Heart left ventricle (tissue), 16 donors: ENCODE measurements at regions not wholly inside any gene's neighbourhood (a gene's known extent, or its start where the extent isn't known, plus 50 kb on each side); places are given as distances from the start of the nearest gene placed in this dataset.

ENCODE experiments used
- ATAC-seq, 4 donors: fragments of 200-7000 bp; cut with Tn5 transposase; one replicate each; pipeline ENCODE4 v1.9.1; 2020 to 2022; ENCODE audit warnings: moderate library complexity in 4 of 4, mild to moderate bottlenecking in 3 of 4, moderate number of reproducible peaks in 1 of 4
- DNase-seq, 5 donors: peaks; one replicate each; pipeline ENCODE4 v3.0.0-alpha.2; 2020
- H3K27ac ChIP-seq, 12 donors: fragments of 200-600 bp; sonication (generic) in 4 of 12; one replicate each; pipeline versions ENCODE4 v1.5.0 to v1.8.0; 2016 to 2022; ENCODE audit warnings: mild to moderate bottlenecking in 2 of 12
- H3K27me3 ChIP-seq, 9 donors: fragments of 200-600 bp; sonication (generic) in 2 of 9; one replicate each; pipeline versions ENCODE4 v1.5.1 to v1.8.0; 2016 to 2022; ENCODE audit warnings: mild to moderate bottlenecking in 3 of 9
- H3K36me3 ChIP-seq, 9 donors: fragments of 200-600 bp; sonication (generic) in 2 of 9; one replicate each; pipeline versions ENCODE4 v1.5.0 to v1.8.0; 2018 to 2022; ENCODE audit warnings: mild to moderate bottlenecking in 2 of 9
- H3K4me1 ChIP-seq, 12 donors: fragments of 200-600 bp; sonication (generic) in 4 of 12; one replicate each; pipeline versions ENCODE4 v1.5.0 to v1.8.0; 2016 to 2022; ENCODE audit warnings: mild to moderate bottlenecking in 3 of 12
- H3K4me3 ChIP-seq, 12 donors: fragments of 200-600 bp; sonication (generic) in 4 of 12; one replicate each; pipeline versions ENCODE4 v1.5.0 to v1.8.0; 2017 to 2022; ENCODE audit warnings: mild to moderate bottlenecking in 9 of 12, moderate library complexity in 4 of 12
- H3K9me3 ChIP-seq, 12 donors: fragments of 200-600 bp; sonication (generic) in 4 of 12; one replicate each; pipeline versions ENCODE4 v1.5.0 to v1.8.0; 2016 to 2022; ENCODE audit warnings: mild to moderate bottlenecking in 1 of 12
- POLR2A ChIP-seq, 2 donors: fragments of 450-650 bp; IDR thresholded peaks; one replicate each; pipeline ENCODE4 v1.6.1; 2017; ENCODE audit warnings: antibody characterized with exemption in 2 of 2, mild to moderate bottlenecking in 2 of 2, moderate library complexity in 2 of 2
- WGBS, 4 donors: extraction: QIAGEN DNeasy Blood & Tissue Kit in 2 of 4; methylation state at CpG; one replicate each; pipeline versions ENCODE4 v1.1.5 to v1.1.7; 2013 to 2018; 5-methylcytosine and 5-hydroxymethylcytosine counted together
- intact Hi-C, 10 donors: fragments of 100-400 bp; cut with DNase I; formaldehyde crosslinking; loops; one replicate each; pipeline versions ENCODE4 v1.11.1 to v1.14.2; 2022
- TF ChIP-seq, protein P1 (sequence below), 12 donors: fragments of 200-600 bp; sonication (generic) in 4 of 12; IDR thresholded peaks; one replicate each; pipeline versions ENCODE4 v1.5.0 to v1.8.0; 2018 to 2022; ENCODE audit warnings: antibody characterized with exemption in 12 of 12, mild to moderate bottlenecking in 5 of 12
- donor health status: ischemic (EF 13 %, LVEDD 7.1; RV severe dilation, severe dysfunction).
- donor health status: healthy with polysubstance abuse.
- donor health status: DM: no; HTN: yes; CAD: no.
- donor health status: DM: no; HTN: no; CAD: no.
- donor health status: ischemic (EF 25% LVEDD 6.9; RV normal size, moderate dysfunction).
- donor health status: ischemic (EF 25% LVEDD 5.7; RV mildly dilated, moderate dysfunction).
- donor health status: healthy.
- donor health status: DM: yes; HTN: yes; CAD: no.
- donor health status: ischemic (EF 35%, LVEDD 5.7; RV mildly dilated, moderate dysfunction).
- donor health status: nonischemic (EF 11% LVEDD 7.7; RV severe dilation, severe dysfunction).
- donor health status: DM: yes; HTN: yes; CAD: no.
- donor health status: PGD.
- donor health status: ischemic (EF 29% LVEDD 5.4; RV normal size, mild dysfunction).
- donor health status: nonischemic (EF 23%, LVEDD 6.1; RV moderate dilation, normal function).

GRCh38 chr2:154638783-154639182 is 59.7 kb upstream of the KCNJ3 start:
- DNase-seq, result no peak
- no peaks in the 10 kb centered on the region for H3K36me3 ChIP-seq
- no peak overlapping the region for H3K27ac ChIP-seq
- no peaks in the 10 kb centered on the region for H3K4me1 ChIP-seq
- no peak for ATAC-seq
- intact Hi-C loops, result no loop called here
- H3K4me3 ChIP-seq, result no peak overlapping the region
- TF ChIP-seq, protein P1, sequence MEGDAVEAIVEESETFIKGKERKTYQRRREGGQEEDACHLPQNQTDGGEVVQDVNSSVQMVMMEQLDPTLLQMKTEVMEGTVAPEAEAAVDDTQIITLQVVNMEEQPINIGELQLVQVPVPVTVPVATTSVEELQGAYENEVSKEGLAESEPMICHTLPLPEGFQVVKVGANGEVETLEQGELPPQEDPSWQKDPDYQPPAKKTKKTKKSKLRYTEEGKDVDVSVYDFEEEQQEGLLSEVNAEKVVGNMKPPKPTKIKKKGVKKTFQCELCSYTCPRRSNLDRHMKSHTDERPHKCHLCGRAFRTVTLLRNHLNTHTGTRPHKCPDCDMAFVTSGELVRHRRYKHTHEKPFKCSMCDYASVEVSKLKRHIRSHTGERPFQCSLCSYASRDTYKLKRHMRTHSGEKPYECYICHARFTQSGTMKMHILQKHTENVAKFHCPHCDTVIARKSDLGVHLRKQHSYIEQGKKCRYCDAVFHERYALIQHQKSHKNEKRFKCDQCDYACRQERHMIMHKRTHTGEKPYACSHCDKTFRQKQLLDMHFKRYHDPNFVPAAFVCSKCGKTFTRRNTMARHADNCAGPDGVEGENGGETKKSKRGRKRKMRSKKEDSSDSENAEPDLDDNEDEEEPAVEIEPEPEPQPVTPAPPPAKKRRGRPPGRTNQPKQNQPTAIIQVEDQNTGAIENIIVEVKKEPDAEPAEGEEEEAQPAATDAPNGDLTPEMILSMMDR (IDR thresholded peaks at IDR 0.05), result no peak
- TF ChIP-seq POLR2A (IDR thresholded peaks at IDR 0.05), result no peak
- H3K9me3 ChIP-seq, result no peaks in the 10 kb centered on the region
- H3K27me3 ChIP-seq, result no peaks in the 10 kb centered on the region
- 30 to 48% (median 38%) methylated on average over 1 of the region's 1 CpG for WGBS, 4 donors

DNA sequence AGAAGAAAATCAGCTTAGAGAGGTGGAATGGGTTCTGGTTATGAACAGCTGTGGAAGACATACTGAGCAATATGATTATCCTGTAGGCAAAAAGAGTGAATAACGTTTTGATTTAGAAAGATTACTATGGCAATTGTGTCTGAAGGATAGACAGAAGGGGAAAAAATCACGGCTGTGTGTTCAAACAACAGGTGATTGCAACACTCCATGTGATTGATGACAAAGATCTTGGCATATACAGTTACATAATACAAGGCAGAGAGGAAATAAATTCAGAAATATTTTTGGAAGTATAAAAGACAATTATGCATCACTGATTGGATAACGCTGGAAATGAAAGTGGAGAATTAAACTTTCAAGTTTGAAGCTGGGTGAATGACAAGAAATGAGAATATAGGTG is 58.5 kb upstream of the KCNJ3 start:
- ATAC-seq (no peak), DNase-seq (no peak)
- Histone ChIP-seq H3K27ac (no peak overlapping the region), H3K36me3 (no peaks in the 10 kb centered on the region), H3K4me1 (no peaks in the 10 kb centered on the region), H3K4me3 (no peak overlapping the region), H3K9me3 (no peaks in the 10 kb centered on the region), H3K27me3 (no peaks in the 10 kb centered on the region)
- TF ChIP-seq, protein P1 (IDR thresholded peaks at IDR 0.05), result no peak
- no peak for TF ChIP-seq POLR2A (IDR thresholded peaks at IDR 0.05)
- WGBS, 4 donors, result 80 to 86% (median 83%) methylated on average over 3 of the region's 3 CpGs
- intact Hi-C loops, result no loop called here
